IgD-negative memory B cell (primary cell): ENCODE measurements at regions not wholly inside any gene's neighbourhood (a gene's known extent, or its start where the extent isn't known, plus 50 kb on each side); places are given as distances from the start of the nearest gene placed in this dataset.

ENCODE experiments used
- H3K27ac Mint-ChIP-seq, 3 donors: one replicate each; pipeline ENCODE4 v1.8.0; 2020 to 2022; ENCODE audit warnings: mild to moderate bottlenecking in 3 of 3, mixed read lengths in 3 of 3, moderate library complexity in 1 of 3
- H3K27me3 Mint-ChIP-seq: one replicate; pipeline ENCODE4 v1.8.0; 2021; ENCODE audit warnings: mixed read lengths
- H3K36me3 Mint-ChIP-seq: one replicate; pipeline ENCODE4 v1.8.0; 2020; ENCODE audit warnings: mild to moderate bottlenecking, mixed read lengths
- H3K4me1 Mint-ChIP-seq, 3 donors: one replicate each; pipeline ENCODE4 v1.8.0; 2020 to 2022; ENCODE audit warnings: mixed read lengths in 3 of 3, mild to moderate bottlenecking in 1 of 3
- H3K4me3 Mint-ChIP-seq, 4 donors: one replicate each; pipeline ENCODE4 v1.8.0; 2020 to 2022; ENCODE audit warnings: mild to moderate bottlenecking in 4 of 4, mixed read lengths in 4 of 4, moderate library complexity in 3 of 4
- H3K9me3 Mint-ChIP-seq, 3 donors: one replicate each; pipeline ENCODE4 v1.8.0; 2020 to 2021; ENCODE audit warnings: mixed read lengths in 3 of 3, mild to moderate bottlenecking in 1 of 3

GRCh38 chr13:70408865-70409264 is 300.6 kb upstream of the KLHL1 start:
- Mint-ChIP-seq H3K36me3 (no peaks in the 10 kb centered on the region), H3K4me3 (no peak overlapping the region), H3K27ac (no peak overlapping the region), H3K27me3 (no peaks in the 10 kb centered on the region), H3K9me3 (peaks cover 0 to 7% (median 6%) of the 10 kb centered on the region in 3 donors), H3K4me1 (no peaks in the 10 kb centered on the region)

- Mint-ChIP-seq H3K36me3 (no peaks in the 10 kb centered on the region), H3K9me3 (peaks cover 2 to 10% (median 2%) of the 10 kb centered on the region in 3 donors), H3K27ac (no peak overlapping the region), H3K27me3 (no peaks in the 10 kb centered on the region), H3K4me1 (no peaks in the 10 kb centered on the region), H3K4me3 (no peak overlapping the region)
These were observed 299.2 kb upstream of the KLHL1 start for GRCh38 chr13:70407486-70407885.

- H3K9me3 Mint-ChIP-seq = peaks cover 2 to 10% (median 2%) of the 10 kb centered on the region in 3 donors
- H3K4me3 Mint-ChIP-seq = no peak overlapping the region
- H3K4me1 Mint-ChIP-seq = no peaks in the 10 kb centered on the region
- H3K36me3 Mint-ChIP-seq = no peaks in the 10 kb centered on the region
- H3K27me3 Mint-ChIP-seq = no peaks in the 10 kb centered on the region
- no peak overlapping the region for H3K27ac Mint-ChIP-seq
These were observed 297.0 kb upstream of the KLHL1 start for GRCh38 chr13:70405266-70405665.

DNA sequence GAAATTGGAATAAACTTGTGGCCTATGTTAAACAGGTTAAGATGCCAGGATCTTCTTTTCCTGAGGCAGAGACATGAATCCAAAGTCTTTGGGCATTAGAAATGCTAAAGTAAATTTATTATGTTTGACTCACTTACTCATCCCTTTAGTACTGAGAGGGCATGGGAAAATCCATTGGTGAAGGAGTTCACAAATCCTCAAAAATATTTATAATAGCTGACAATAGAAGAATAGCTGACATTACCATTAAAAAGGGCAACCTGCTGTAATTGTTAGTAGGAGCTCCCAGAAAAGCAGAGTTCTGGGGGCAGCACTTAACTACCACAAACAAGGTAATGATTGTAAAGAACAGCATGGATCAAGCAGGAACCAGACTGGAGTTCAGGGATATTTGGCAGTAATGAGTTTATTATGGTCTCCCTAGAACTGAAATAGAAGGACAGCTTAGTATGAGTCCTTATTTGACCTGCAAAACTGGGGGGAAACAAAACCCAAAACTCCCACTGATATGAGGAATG is 285.8 kb upstream of the KLHL1 start:
- H3K4me1 Mint-ChIP-seq = no peaks in the 10 kb centered on the region
- H3K27me3 Mint-ChIP-seq = no peaks in the 10 kb centered on the region
- no peak overlapping the region for H3K4me3 Mint-ChIP-seq
- no peak overlapping the region for H3K27ac Mint-ChIP-seq
- peaks cover 0 to 2% (median 0%) of the 10 kb centered on the region in 3 donors for H3K9me3 Mint-ChIP-seq
- no peaks in the 10 kb centered on the region for H3K36me3 Mint-ChIP-seq

- no peaks in the 10 kb centered on the region for H3K27me3 Mint-ChIP-seq
- no peaks in the 10 kb centered on the region for H3K36me3 Mint-ChIP-seq
- no peaks in the 10 kb centered on the region for H3K4me1 Mint-ChIP-seq
- H3K9me3 Mint-ChIP-seq = no peaks in the 10 kb centered on the region
- no peak overlapping the region for H3K27ac Mint-ChIP-seq
- H3K4me3 Mint-ChIP-seq = no peak overlapping the region
These were observed 283.4 kb upstream of the KLHL1 start for GRCh38 chr13:70391678-70392077.

DNA sequence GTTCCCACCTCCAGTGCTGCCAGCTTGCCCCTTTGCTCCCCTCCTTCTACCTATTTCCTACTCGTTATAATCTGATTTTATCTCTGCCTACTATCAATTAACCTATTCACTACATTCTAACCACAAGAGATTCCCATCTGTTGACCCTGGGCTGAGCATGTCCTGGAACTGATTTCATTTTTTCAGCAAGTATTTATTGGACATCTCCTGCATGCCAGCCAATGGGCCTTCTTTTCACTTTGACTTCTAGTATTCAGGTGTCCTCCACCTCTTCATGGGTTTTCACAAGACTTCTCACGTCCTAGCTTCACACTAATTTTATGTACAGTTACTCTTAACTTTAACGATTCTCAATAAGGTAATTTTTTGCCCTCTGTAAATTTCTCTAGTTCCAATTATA is 282.7 kb upstream of the KLHL1 start:
- Mint-ChIP-seq H3K27ac (no peak overlapping the region), H3K4me3 (no peak overlapping the region), H3K27me3 (no peaks in the 10 kb centered on the region), H3K4me1 (no peaks in the 10 kb centered on the region), H3K9me3 (no peaks in the 10 kb centered on the region), H3K36me3 (no peaks in the 10 kb centered on the region)

- Mint-ChIP-seq H3K4me1 (no peaks in the 10 kb centered on the region), H3K36me3 (no peaks in the 10 kb centered on the region), H3K9me3 (no peaks in the 10 kb centered on the region), H3K27me3 (no peaks in the 10 kb centered on the region), H3K27ac (no peak overlapping the region), H3K4me3 (no peak overlapping the region)
These were observed 281.8 kb upstream of the KLHL1 start for GRCh38 chr13:70390064-70390463.

DNA sequence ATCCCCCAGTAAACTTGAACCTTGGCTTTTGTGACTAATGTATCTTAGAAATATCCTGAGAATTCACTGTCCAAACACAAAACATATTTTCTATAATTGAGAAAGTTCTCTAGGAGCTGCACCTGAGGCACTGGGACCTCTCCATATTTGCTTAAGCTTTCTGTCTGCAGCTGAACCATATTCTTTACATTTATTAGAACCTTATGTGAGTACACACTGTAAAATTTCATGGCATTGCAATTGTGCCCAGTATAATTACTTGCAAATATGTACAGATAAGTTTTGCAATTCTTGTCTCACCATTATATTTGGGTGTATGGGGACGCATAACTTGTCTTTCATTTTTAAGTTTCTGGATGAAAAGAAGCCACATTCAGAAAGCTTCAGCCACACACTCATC is 280.7 kb upstream of the KLHL1 start:
- Mint-ChIP-seq H3K36me3 (no peaks in the 10 kb centered on the region), H3K4me1 (no peaks in the 10 kb centered on the region), H3K4me3 (no peak overlapping the region), H3K27ac (no peak overlapping the region), H3K27me3 (no peaks in the 10 kb centered on the region), H3K9me3 (peaks cover 0 to 3% (median 0%) of the 10 kb centered on the region in 3 donors)

DNA sequence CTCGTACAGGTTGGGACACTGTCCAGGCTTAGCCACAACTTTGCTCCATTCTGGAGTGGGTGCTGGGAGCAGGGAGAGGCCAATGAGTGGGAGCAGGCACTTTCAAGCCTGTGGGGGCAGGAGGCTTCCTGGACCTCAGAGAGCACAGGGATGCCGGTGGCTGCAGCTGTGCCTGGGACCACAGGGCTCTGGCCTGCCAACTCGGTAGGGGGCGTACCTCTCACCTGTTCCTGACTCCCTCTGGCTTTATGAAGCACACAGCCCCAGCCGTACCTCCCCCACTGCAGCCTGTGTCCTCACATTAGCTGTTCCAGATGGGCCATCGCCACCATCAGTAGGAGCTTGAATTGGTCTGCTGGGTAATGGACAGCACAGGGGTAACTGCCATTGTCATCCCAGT is 278.7 kb upstream of the KLHL1 start:
- Mint-ChIP-seq H3K4me1 (no peaks in the 10 kb centered on the region), H3K36me3 (no peaks in the 10 kb centered on the region), H3K27me3 (no peaks in the 10 kb centered on the region)

GRCh38 chr13:70385852-70386251 is 277.6 kb upstream of the KLHL1 start:
- Mint-ChIP-seq H3K27ac (no peak overlapping the region), H3K4me3 (no peak overlapping the region), H3K27me3 (no peaks in the 10 kb centered on the region), H3K9me3 (peaks cover 0 to 3% (median 0%) of the 10 kb centered on the region in 3 donors), H3K36me3 (no peaks in the 10 kb centered on the region), H3K4me1 (no peaks in the 10 kb centered on the region)

More for the DNA sequence above, 278.7 kb upstream of the KLHL1 start:
- H3K9me3 Mint-ChIP-seq = peaks cover 0 to 3% (median 0%) of the 10 kb centered on the region in 3 donors
- no peak overlapping the region for H3K4me3 Mint-ChIP-seq
- H3K27ac Mint-ChIP-seq = no peak overlapping the region

GRCh38 chr13:70384156-70384555 is 275.9 kb upstream of the KLHL1 start:
- Mint-ChIP-seq H3K4me3 (no peak overlapping the region), H3K4me1 (no peaks in the 10 kb centered on the region), H3K9me3 (peaks cover 0 to 3% (median 0%) of the 10 kb centered on the region in 3 donors), H3K27ac (no peak overlapping the region), H3K27me3 (no peaks in the 10 kb centered on the region), H3K36me3 (no peaks in the 10 kb centered on the region)

- no peaks in the 10 kb centered on the region for H3K27me3 Mint-ChIP-seq
- no peak overlapping the region for H3K27ac Mint-ChIP-seq
- no peak overlapping the region for H3K4me3 Mint-ChIP-seq
- peaks cover 0 to 3% (median 1%) of the 10 kb centered on the region in 3 donors for H3K9me3 Mint-ChIP-seq
- H3K36me3 Mint-ChIP-seq = no peaks in the 10 kb centered on the region
- no peaks in the 10 kb centered on the region for H3K4me1 Mint-ChIP-seq
These were observed 272.6 kb upstream of the KLHL1 start for GRCh38 chr13:70380809-70381208.

DNA sequence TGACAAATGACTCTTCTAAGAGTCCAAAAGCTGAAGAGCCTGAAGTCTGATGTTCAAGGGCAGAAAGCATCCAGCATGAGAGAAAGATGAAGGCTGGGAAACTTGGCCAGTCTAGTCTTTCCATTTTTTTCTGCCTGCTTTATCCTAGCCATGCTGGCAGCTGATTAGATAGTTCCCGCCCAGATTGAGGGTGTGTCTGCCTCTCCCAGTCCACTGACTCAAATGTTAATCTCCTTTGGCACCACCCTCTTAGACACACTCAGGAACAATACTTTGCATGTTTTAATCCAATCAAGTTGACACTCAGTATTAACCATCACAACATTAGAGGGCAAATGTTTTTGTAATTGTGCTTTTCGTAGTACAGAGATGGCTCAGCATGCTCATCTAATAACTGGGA is 267.5 kb upstream of the KLHL1 start:
- no peaks in the 10 kb centered on the region for H3K27me3 Mint-ChIP-seq
- no peaks in the 10 kb centered on the region for H3K4me1 Mint-ChIP-seq
- no peaks in the 10 kb centered on the region for H3K36me3 Mint-ChIP-seq

DNA sequence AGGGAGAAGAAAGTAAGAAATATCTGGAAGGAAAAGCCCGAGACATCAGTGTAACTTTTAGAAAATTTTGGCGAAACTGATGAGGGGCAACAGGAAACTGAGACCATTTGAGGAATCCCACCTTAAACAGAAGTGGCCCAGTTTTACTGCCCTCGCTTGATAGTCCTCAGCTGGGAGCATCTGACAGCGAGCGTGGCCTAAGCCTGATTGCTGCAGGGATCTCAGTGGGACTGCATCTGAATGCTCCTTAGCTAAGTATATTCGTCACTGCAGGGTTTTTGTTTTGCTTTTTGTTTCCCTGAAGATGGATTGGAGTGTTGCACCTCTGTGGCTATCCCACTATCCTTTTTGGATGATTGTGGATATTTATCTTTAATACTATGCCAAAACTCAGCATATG is 262.7 kb upstream of the KLHL1 start:
- H3K4me3 Mint-ChIP-seq = no peak overlapping the region
- H3K9me3 Mint-ChIP-seq = peaks cover 1 to 5% (median 2%) of the 10 kb centered on the region in 3 donors
- H3K4me1 Mint-ChIP-seq = no peaks in the 10 kb centered on the region
- H3K27me3 Mint-ChIP-seq = no peaks in the 10 kb centered on the region
- no peaks in the 10 kb centered on the region for H3K36me3 Mint-ChIP-seq
- no peak overlapping the region for H3K27ac Mint-ChIP-seq

More for the DNA sequence above, 267.5 kb upstream of the KLHL1 start:
- H3K9me3 Mint-ChIP-seq = peaks cover 0 to 1% (median 0%) of the 10 kb centered on the region in 3 donors
- no peak overlapping the region for H3K4me3 Mint-ChIP-seq
- no peak overlapping the region for H3K27ac Mint-ChIP-seq

DNA sequence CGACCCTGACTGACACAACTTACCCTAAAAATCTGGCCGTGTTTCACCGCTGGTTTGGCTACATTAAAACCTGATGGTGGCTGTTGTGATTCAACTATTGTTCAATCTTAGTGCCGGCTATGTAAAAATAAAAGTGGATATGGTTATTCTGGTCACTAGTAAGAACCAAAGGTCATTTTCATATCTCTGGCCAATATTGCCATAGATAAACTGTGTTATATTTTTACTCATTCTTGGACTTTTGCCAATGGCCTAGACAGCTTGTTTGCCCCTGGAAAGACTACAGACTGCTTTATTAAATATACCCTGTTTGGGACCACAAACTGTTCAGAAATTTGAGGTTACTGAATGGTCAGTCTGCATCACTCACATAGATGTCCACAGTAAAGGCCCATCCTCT is 258.5 kb upstream of the KLHL1 start:
- H3K4me1 Mint-ChIP-seq = no peaks in the 10 kb centered on the region
- peaks cover 1 to 5% (median 2%) of the 10 kb centered on the region in 3 donors for H3K9me3 Mint-ChIP-seq
- no peaks in the 10 kb centered on the region for H3K27me3 Mint-ChIP-seq
- H3K36me3 Mint-ChIP-seq = no peaks in the 10 kb centered on the region
- H3K4me3 Mint-ChIP-seq = no peak overlapping the region
- H3K27ac Mint-ChIP-seq = no peak overlapping the region

GRCh38 chr13:70363991-70364390 is 255.7 kb upstream of the KLHL1 start:
- H3K27me3 Mint-ChIP-seq = no peaks in the 10 kb centered on the region
- H3K9me3 Mint-ChIP-seq = peaks cover 0 to 5% (median 1%) of the 10 kb centered on the region in 3 donors
- no peaks in the 10 kb centered on the region for H3K4me1 Mint-ChIP-seq
- no peak overlapping the region for H3K27ac Mint-ChIP-seq
- no peak overlapping the region for H3K4me3 Mint-ChIP-seq
- no peaks in the 10 kb centered on the region for H3K36me3 Mint-ChIP-seq
